Sigmoid colon (tissue), 4 donors: ENCODE measurements at regions not wholly inside any gene's neighbourhood (a gene's known extent, or its start where the extent isn't known, plus 50 kb on each side); places are given as distances from the start of the nearest gene placed in this dataset.

Experiments used
- CTCF ChIP-seq, 4 experiments: fragments of 450-650 bp in 3 of 4; fragments of 200-600 bp in 1 of 4; IDR thresholded peaks; one replicate each; pipeline ENCODE4 v1.5.1; 2016 to 2019; ENCODE audit warnings: antibody characterized with exemption in 4 of 4, mild to moderate bottlenecking in 3 of 4, moderate library complexity in 2 of 4
- EP300 ChIP-seq, 4 donors: sonication (generic); formaldehyde crosslinking; IDR thresholded peaks; one replicate each; pipeline ENCODE4 v1.6.1; 2017; ENCODE audit warnings: antibody characterized with exemption in 4 of 4

GRCh38 chr13:30109471-30110135, 197.7 kb downstream of the KATNAL1 start:
- TF ChIP-seq CTCF (IDR thresholded peaks at IDR 0.05) (no peak), EP300 (IDR thresholded peaks at IDR 0.05) (no peak)
